Subcutaneous abdominal adipose tissue (tissue), 5 donors: ENCODE measurements at regions not wholly inside any gene's neighbourhood (a gene's known extent, or its start where the extent isn't known, plus 50 kb on each side); places are given as distances from the start of the nearest gene placed in this dataset.

ENCODE experiments used
- H3K27ac ChIP-seq: one replicate; pipeline ENCODE4 v1.7.0; 2013; ENCODE audit warnings: low read depth, mild to moderate bottlenecking, inconsistent platforms, low read length, moderate library complexity
- H3K27me3 ChIP-seq, 5 donors: one replicate each; pipeline ENCODE4 v1.7.0; 2013; ENCODE audit warnings: low read length in 5 of 5, inconsistent platforms in 1 of 5; ENCODE audit not compliant: control insufficient read depth in 5 of 5, insufficient read depth in 4 of 5
- H3K36me3 ChIP-seq, 5 donors: one replicate each; pipeline ENCODE4 v1.7.0; 2013; ENCODE audit warnings: low read length in 5 of 5; ENCODE audit not compliant: control insufficient read depth in 5 of 5, insufficient read depth in 5 of 5
- H3K4me1 ChIP-seq, 5 donors: one replicate each; pipeline ENCODE4 v1.7.0; 2013; ENCODE audit warnings: low read length in 5 of 5, mild to moderate bottlenecking in 3 of 5, moderate library complexity in 1 of 5; ENCODE audit not compliant: control insufficient read depth in 5 of 5, insufficient read depth in 5 of 5
- H3K4me3 ChIP-seq, 5 donors: one replicate each; pipeline ENCODE4 v1.7.0; 2013; ENCODE audit warnings: low read length in 5 of 5, low read depth in 1 of 5
- H3K9ac ChIP-seq, 5 donors: one replicate each; pipeline ENCODE4 v1.7.0; 2013; ENCODE audit warnings: low read length in 5 of 5, mild to moderate bottlenecking in 4 of 5, moderate library complexity in 3 of 5
- H3K9me3 ChIP-seq, 5 donors: one replicate each; pipeline ENCODE4 v1.7.0; 2013; ENCODE audit warnings: low read length in 5 of 5; ENCODE audit not compliant: control insufficient read depth in 5 of 5
- donor health status: healthy.
- donor health status: healthy.
- donor health status: healthy.
- donor health status: healthy.
- donor health status: healthy.

- H3K4me1 ChIP-seq: no peaks in the 10 kb centered on the region
- peaks cover 0 to 2% (median 0%) of the 10 kb centered on the region in 5 donors for H3K9me3 ChIP-seq
- peaks cover 0 to 3% (median 0%) of the 10 kb centered on the region in 5 donors for H3K27me3 ChIP-seq
- no peak overlapping the region for H3K27ac ChIP-seq
- no peak overlapping the region for H3K4me3 ChIP-seq
- H3K9ac ChIP-seq: no peak overlapping the region
- H3K36me3 ChIP-seq: no peaks in the 10 kb centered on the region
Observed at GRCh38 chr13:106961216-106961615, 393.3 kb upstream of the ARGLU1 start.

DNA sequence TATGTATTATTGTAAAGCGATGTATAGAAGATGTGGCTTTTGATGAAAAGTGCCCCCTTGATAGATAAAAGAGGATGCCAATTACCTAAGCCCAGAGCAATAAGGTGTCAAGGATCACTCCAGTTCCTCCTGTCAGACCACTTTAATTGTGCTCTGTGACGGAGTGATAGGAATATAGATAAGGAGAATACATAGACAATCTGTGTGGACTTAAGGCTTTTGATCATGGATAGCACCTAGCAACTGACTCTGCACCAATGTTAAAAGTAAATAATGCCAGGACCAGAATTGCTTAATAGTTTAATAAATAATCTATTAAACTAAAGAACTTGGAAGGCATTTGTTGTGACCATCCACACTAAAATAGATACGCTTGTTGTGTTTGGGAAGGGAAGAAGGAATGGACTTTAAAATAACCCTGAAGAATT lies 390.7 kb upstream of the ARGLU1 start:
- no peaks in the 10 kb centered on the region for H3K4me1 ChIP-seq
- no peak overlapping the region for H3K9ac ChIP-seq
- no peak overlapping the region for H3K27ac ChIP-seq
- H3K9me3 ChIP-seq: peaks cover 0 to 7% (median 5%) of the 10 kb centered on the region in 5 donors
- H3K4me3 ChIP-seq: no peak overlapping the region
- peaks cover 0 to 3% (median 0%) of the 10 kb centered on the region in 5 donors for H3K27me3 ChIP-seq
- H3K36me3 ChIP-seq: no peaks in the 10 kb centered on the region

DNA sequence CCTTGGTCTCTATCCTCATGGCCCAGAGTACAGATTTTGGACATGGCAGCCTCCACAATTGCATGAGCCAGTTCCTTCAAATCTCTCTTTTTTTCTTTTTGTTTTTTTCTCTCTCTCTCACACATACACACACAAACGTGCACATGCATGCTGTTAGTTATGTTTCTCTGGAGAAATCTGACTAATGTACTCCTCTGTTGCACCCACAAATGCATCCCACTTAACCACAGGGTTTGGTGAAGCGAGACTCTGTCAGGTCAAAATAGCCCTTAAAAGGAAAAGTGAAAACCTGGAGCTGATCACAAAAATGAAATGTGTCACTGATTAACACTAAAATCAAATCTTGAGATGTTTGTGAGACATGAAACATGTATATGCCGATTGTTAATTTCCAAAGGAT lies 374.6 kb upstream of the ARGLU1 start:
- H3K9ac ChIP-seq: no peak overlapping the region
- no peak overlapping the region for H3K27ac ChIP-seq
- no peaks in the 10 kb centered on the region for H3K9me3 ChIP-seq
- no peaks in the 10 kb centered on the region for H3K36me3 ChIP-seq
- H3K27me3 ChIP-seq: no peaks in the 10 kb centered on the region
- H3K4me1 ChIP-seq: no peaks in the 10 kb centered on the region
- H3K4me3 ChIP-seq: no peak overlapping the region

GRCh38 chr13:106941779-106942178 lies 373.8 kb upstream of the ARGLU1 start:
- no peaks in the 10 kb centered on the region for H3K9me3 ChIP-seq
- no peaks in the 10 kb centered on the region for H3K4me1 ChIP-seq
- no peaks in the 10 kb centered on the region for H3K27me3 ChIP-seq
- H3K4me3 ChIP-seq: no peak overlapping the region
- H3K27ac ChIP-seq: no peak overlapping the region
- no peaks in the 10 kb centered on the region for H3K36me3 ChIP-seq
- H3K9ac ChIP-seq: no peak overlapping the region

DNA sequence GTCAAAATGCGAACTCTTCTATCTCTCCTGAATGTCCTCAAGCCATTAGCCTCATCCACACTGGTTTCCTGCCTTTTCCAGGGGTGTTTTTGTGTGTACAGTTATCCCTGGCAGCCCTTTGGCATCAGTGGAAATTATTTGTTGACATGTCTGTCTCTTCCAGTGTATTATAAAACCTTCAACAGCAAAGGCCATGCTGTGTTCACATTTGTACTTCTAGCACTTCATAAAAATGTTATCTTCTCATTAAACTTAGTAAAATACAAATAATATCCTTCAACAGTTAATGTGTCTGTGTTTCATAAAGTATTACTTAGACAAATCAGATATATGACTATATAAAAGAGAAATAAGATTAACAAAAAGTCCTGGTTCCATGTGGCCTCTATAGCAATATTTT lies 359.5 kb upstream of the ARGLU1 start:
- Histone ChIP-seq H3K36me3 (no peaks in the 10 kb centered on the region), H3K9ac (no peak overlapping the region), H3K4me1 (no peaks in the 10 kb centered on the region), H3K27ac (no peak overlapping the region), H3K4me3 (no peak overlapping the region), H3K9me3 (no peaks in the 10 kb centered on the region), H3K27me3 (no peaks in the 10 kb centered on the region)

- Histone ChIP-seq H3K4me1 (peaks cover 4 to 14% (median 5%) of the 10 kb centered on the region in 5 donors), H3K27ac (no peak overlapping the region), H3K36me3 (no peaks in the 10 kb centered on the region), H3K4me3 (no peak overlapping the region), H3K9ac (no peak overlapping the region), H3K27me3 (no peaks in the 10 kb centered on the region), H3K9me3 (no peaks in the 10 kb centered on the region)
Observed at GRCh38 chr13:106922384-106922783, 354.4 kb upstream of the ARGLU1 start.

- H3K4me3 ChIP-seq: peak overlapping the region in 1 of 5 donors; percentile 15
- H3K27ac ChIP-seq: peak overlapping the region; percentile 67
- no peaks in the 10 kb centered on the region for H3K27me3 ChIP-seq
- peak overlapping the region in 1 of 5 donors; percentile 35 for H3K9ac ChIP-seq
- peaks cover 4 to 20% (median 5%) of the 10 kb centered on the region in 5 donors for H3K4me1 ChIP-seq
- H3K36me3 ChIP-seq: no peaks in the 10 kb centered on the region
- no peaks in the 10 kb centered on the region for H3K9me3 ChIP-seq
Observed at GRCh38 chr13:106919638-106920037, 351.7 kb upstream of the ARGLU1 start.

DNA sequence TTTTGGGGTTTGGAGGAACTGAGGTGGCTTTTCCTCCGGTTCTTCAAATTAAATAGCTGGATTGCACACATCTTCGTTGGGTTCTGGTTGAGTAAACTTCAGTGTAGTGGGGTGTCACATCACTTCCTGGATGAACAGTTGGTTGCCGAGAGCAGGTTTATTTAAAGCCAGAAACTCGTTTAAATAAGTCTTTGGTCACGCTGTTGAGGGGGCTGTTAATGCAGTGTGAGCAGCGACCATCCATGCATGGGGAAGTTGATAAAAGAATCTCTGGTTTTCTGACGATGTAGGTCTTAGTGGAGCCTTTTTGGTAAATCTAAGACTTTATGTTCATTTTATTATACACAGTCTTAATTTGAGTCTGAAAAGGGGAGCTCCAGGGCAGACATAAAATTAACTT lies 351.2 kb upstream of the ARGLU1 start:
- H3K27me3 ChIP-seq: no peaks in the 10 kb centered on the region
- H3K9me3 ChIP-seq: no peaks in the 10 kb centered on the region
- no peaks in the 10 kb centered on the region for H3K36me3 ChIP-seq
- peak overlapping the region; percentile 89 for H3K27ac ChIP-seq
- H3K4me1 ChIP-seq: peaks cover 4 to 20% (median 5%) of the 10 kb centered on the region in 5 donors
- peak overlapping the region in 3 of 5 donors; percentile 17 to 81 (median 74) for H3K4me3 ChIP-seq
- H3K9ac ChIP-seq: peak overlapping the region in 1 of 5 donors; percentile 49

DNA sequence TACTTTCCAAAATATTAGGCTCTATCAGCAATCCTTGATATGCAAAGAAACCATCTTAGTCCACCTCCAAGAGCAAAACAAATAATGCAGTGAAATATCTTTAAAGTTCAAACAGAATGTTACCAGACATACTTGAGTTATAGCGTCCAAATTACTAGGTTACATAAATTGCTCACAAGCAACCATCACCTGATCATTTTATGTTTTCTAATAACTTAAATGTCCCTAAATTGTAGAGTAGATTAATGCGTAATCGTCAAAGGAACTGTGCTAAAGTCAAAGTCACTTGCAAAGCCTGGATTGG lies 350.6 kb upstream of the ARGLU1 start:
- Histone ChIP-seq H3K4me3 (peak overlapping the region in 2 of 5 donors; percentile 74 to 81), H3K9ac (peak overlapping the region in 3 of 5 donors; percentile 49 to 85 (median 56)), H3K9me3 (no peaks in the 10 kb centered on the region)

DNA sequence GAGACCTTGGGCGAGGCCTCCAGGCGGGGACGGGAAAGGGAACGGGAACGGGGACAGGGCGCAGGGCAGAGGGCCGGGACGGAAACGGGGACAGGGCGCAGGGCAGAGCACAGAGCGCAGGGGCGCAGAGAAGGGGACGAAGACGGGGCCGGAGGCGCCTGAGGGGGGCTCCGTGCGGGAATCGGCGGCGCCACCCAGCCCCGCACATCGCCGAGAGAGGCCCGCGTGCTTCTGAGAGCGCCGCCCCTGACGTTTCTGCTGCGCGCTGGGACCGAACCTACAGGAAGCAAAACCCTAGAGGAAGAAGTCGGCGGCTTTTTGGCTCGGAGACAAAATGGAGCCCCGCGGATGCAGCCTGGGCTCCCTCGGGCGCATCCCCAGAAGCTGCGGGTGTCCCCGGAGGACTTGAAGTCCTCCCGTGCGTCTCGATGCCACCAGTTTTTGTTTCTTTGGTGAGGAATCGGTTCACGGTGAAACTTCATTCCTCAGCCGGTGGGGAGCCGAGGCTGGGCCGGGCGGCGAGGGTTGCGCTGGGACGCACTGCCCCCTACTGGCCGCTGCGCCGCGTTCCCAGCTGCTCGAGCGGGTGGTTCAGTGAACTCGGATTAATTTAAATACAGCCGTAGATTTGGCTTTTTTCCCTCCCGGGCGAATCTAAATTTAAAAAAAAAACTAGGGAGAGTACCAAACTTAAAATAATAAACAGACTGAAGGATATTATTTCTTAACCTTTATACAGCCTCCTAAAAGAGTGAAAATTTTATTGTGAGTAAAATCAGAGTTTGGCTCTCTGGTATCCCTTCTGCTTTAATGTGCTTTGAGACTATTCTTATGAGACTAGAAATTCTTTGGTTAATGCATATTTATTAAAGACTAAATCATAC lies 350.0 kb upstream of the ARGLU1 start:
- Histone ChIP-seq H3K4me1 (peaks cover 4 to 26% (median 5%) of the 10 kb centered on the region in 5 donors), H3K9ac (peak overlapping the region; percentile 56 to 85 (median 80)), H3K9me3 (no peaks in the 10 kb centered on the region), H3K4me3 (peak overlapping the region; percentile 40 to 83 (median 74)), H3K27ac (peak overlapping the region; percentile 89), H3K27me3 (no peaks in the 10 kb centered on the region), H3K36me3 (no peaks in the 10 kb centered on the region)

More for the DNA sequence above, 350.6 kb upstream of the ARGLU1 start:
- no peaks in the 10 kb centered on the region for H3K27me3 ChIP-seq
- H3K4me1 ChIP-seq: peaks cover 4 to 24% (median 5%) of the 10 kb centered on the region in 5 donors
- no peaks in the 10 kb centered on the region for H3K36me3 ChIP-seq
- H3K27ac ChIP-seq: peak overlapping the region; percentile 89
